Vagina (tissue), 2 donors: ENCODE measurements at regions not wholly inside any gene's neighbourhood (a gene's known extent, or its start where the extent isn't known, plus 50 kb on each side); places are given as distances from the start of the nearest gene placed in this dataset.

ENCODE experiments used
- DNase-seq, 2 donors: peaks; one replicate each; pipeline ENCODE4 v3.0.0-alpha.2; 2017; ENCODE audit errors: extremely low spot score in 2 of 2
- H3K27ac ChIP-seq: fragments of 200-600 bp; sonication (generic); one replicate; pipeline ENCODE4 v1.5.1; 2019
- H3K27me3 ChIP-seq: fragments of 200-600 bp; sonication (generic); one replicate; pipeline ENCODE4 v1.5.1; 2019
- H3K36me3 ChIP-seq, 2 donors: fragments of 200-600 bp; sonication (generic); one replicate each; pipeline ENCODE4 v1.5.1; 2017 to 2019
- H3K4me1 ChIP-seq: fragments of 200-600 bp; sonication (generic); one replicate; pipeline ENCODE4 v1.5.1; 2019
- H3K4me3 ChIP-seq, 2 donors: fragments of 200-600 bp; sonication (generic); 1 replicate in 1 of 2; 2 replicates in 1 of 2; pipeline ENCODE4 v1.5.1; 2016 to 2019
- H3K9me3 ChIP-seq: fragments of 200-600 bp; sonication (generic); one replicate; pipeline ENCODE4 v1.5.1; 2019
- POLR2A ChIP-seq, 2 donors: fragments of 450-650 bp; IDR thresholded peaks; one replicate each; pipeline ENCODE4 v1.6.1; 2017; ENCODE audit warnings: antibody characterized with exemption in 2 of 2, mild to moderate bottlenecking in 2 of 2, moderate library complexity in 2 of 2
- POLR2AphosphoS5 ChIP-seq, 2 donors: sonication (generic); formaldehyde crosslinking; IDR thresholded peaks; one replicate each; pipeline ENCODE4 v1.9.0; 2017; ENCODE audit warnings: antibody characterized with exemption in 2 of 2, mild to moderate bottlenecking in 2 of 2, low read depth in 1 of 2; ENCODE audit not compliant: insufficient read depth in 1 of 2
- intact Hi-C: fragments of 100-400 bp; cut with DNase I; formaldehyde crosslinking; loops from one replicate; pipeline ENCODE4 v1.15.1; 2023
- TF ChIP-seq, protein P1 (sequence below), 3 experiments: fragments of 450-650 bp in 2 of 3; fragments of 200-600 bp in 1 of 3; sonication (generic) in 1 of 3; IDR thresholded peaks; one replicate each; pipeline ENCODE4 v1.5.1; 2017 to 2019; ENCODE audit warnings: antibody characterized with exemption in 3 of 3, mild to moderate bottlenecking in 2 of 3, moderate library complexity in 2 of 3

GRCh38 chr11:29879560-29879959, 137.3 kb downstream of the KCNA4 start:
- H3K27me3 ChIP-seq: no peaks in the 10 kb centered on the region
- H3K9me3 ChIP-seq: no peaks in the 10 kb centered on the region
- H3K27ac ChIP-seq: no peak overlapping the region
- H3K36me3 ChIP-seq: no peaks in the 10 kb centered on the region
- no peaks in the 10 kb centered on the region for H3K4me1 ChIP-seq
- no peak overlapping the region for H3K4me3 ChIP-seq
- no peak for DNase-seq
- intact Hi-C loops: no loop called here
- TF ChIP-seq, protein P1, sequence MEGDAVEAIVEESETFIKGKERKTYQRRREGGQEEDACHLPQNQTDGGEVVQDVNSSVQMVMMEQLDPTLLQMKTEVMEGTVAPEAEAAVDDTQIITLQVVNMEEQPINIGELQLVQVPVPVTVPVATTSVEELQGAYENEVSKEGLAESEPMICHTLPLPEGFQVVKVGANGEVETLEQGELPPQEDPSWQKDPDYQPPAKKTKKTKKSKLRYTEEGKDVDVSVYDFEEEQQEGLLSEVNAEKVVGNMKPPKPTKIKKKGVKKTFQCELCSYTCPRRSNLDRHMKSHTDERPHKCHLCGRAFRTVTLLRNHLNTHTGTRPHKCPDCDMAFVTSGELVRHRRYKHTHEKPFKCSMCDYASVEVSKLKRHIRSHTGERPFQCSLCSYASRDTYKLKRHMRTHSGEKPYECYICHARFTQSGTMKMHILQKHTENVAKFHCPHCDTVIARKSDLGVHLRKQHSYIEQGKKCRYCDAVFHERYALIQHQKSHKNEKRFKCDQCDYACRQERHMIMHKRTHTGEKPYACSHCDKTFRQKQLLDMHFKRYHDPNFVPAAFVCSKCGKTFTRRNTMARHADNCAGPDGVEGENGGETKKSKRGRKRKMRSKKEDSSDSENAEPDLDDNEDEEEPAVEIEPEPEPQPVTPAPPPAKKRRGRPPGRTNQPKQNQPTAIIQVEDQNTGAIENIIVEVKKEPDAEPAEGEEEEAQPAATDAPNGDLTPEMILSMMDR (IDR thresholded peaks at IDR 0.05): no peak
- no peak for TF ChIP-seq POLR2AphosphoS5 (IDR thresholded peaks at IDR 0.05; ENCODE audit: insufficient read depth in 1 of 2, low read depth in 1 of 2)
- no peak for TF ChIP-seq POLR2A (IDR thresholded peaks at IDR 0.05)

DNA sequence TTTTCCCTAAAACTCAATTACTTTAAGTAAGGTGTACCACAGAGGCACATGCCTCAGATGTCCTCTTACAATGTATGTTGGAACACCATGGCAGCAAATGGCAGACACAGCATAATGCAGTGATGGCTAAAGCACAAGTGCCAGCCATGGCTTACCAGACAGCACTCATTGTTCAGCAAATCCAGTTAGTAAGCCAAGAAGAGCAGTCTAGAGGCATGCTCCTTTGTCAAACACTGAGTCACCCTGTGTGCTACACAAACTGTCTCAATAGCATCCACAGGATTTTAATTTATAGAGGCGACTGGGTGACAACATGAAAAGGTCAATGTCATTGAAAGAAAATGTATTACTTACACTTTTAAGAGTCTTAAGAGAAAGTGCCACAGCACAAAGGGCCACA, 140.6 kb downstream of the KCNA4 start:
- Histone ChIP-seq H3K4me1 (no peaks in the 10 kb centered on the region), H3K36me3 (no peaks in the 10 kb centered on the region), H3K9me3 (no peaks in the 10 kb centered on the region), H3K27me3 (no peaks in the 10 kb centered on the region), H3K4me3 (no peak overlapping the region), H3K27ac (no peak overlapping the region)
- no peak for DNase-seq
- TF ChIP-seq, protein P1 (IDR thresholded peaks at IDR 0.05): no peak
- TF ChIP-seq POLR2AphosphoS5 (IDR thresholded peaks at IDR 0.05; ENCODE audit: insufficient read depth in 1 of 2, low read depth in 1 of 2): no peak
- intact Hi-C loops: no loop called here

GRCh38 chr11:29847219-29847618, 169.6 kb downstream of the KCNA4 start:
- TF ChIP-seq POLR2A (IDR thresholded peaks at IDR 0.05): no peak
- TF ChIP-seq POLR2AphosphoS5 (IDR thresholded peaks at IDR 0.05; ENCODE audit: insufficient read depth in 1 of 2, low read depth in 1 of 2): no peak
- TF ChIP-seq, protein P1 (IDR thresholded peaks at IDR 0.05): no peak
- no peaks in the 10 kb centered on the region for H3K36me3 ChIP-seq
- H3K27me3 ChIP-seq: no peaks in the 10 kb centered on the region
- no peaks in the 10 kb centered on the region for H3K4me1 ChIP-seq
- no peak overlapping the region for H3K27ac ChIP-seq
- no peaks in the 10 kb centered on the region for H3K9me3 ChIP-seq
- H3K4me3 ChIP-seq: no peak overlapping the region
- DNase-seq: no peak
- intact Hi-C loops: no loop called here

- Histone ChIP-seq H3K27ac (no peak overlapping the region), H3K4me1 (no peaks in the 10 kb centered on the region), H3K36me3 (no peaks in the 10 kb centered on the region), H3K4me3 (no peak overlapping the region), H3K9me3 (no peaks in the 10 kb centered on the region), H3K27me3 (no peaks in the 10 kb centered on the region)
- DNase-seq: no peak
- TF ChIP-seq POLR2A (IDR thresholded peaks at IDR 0.05) (no peak), POLR2AphosphoS5 (IDR thresholded peaks at IDR 0.05; ENCODE audit: insufficient read depth in 1 of 2, low read depth in 1 of 2) (no peak)
- TF ChIP-seq, protein P1 (IDR thresholded peaks at IDR 0.05): no peak
- intact Hi-C loops: no loop called here
Measured at GRCh38 chr11:29844701-29845379, 172.0 kb downstream of the KCNA4 start.

GRCh38 chr11:29844031-29844430, 172.8 kb downstream of the KCNA4 start:
- DNase-seq: no peak
- Histone ChIP-seq H3K9me3 (no peaks in the 10 kb centered on the region), H3K4me3 (no peak overlapping the region), H3K4me1 (no peaks in the 10 kb centered on the region), H3K27ac (no peak overlapping the region), H3K27me3 (no peaks in the 10 kb centered on the region), H3K36me3 (no peaks in the 10 kb centered on the region)
- intact Hi-C loops: no loop called here
- TF ChIP-seq POLR2A (IDR thresholded peaks at IDR 0.05): no peak
- no peak for TF ChIP-seq POLR2AphosphoS5 (IDR thresholded peaks at IDR 0.05; ENCODE audit: insufficient read depth in 1 of 2, low read depth in 1 of 2)
- TF ChIP-seq, protein P1 (IDR thresholded peaks at IDR 0.05): no peak
